ENCODE measurements at regions not wholly inside any gene's neighbourhood (a gene's known extent, or its start where the extent isn't known, plus 50 kb on each side); places are given as distances from the start of the nearest gene placed in this dataset.

- H3K4me3 ChIP-seq (ENCODE audit: low read depth, low read length): no peak overlapping the region
- DNase-seq (ENCODE audit: low read depth): no peak
- no peak for TF ChIP-seq CTCF (IDR thresholded peaks at IDR 0.05; ENCODE audit: low read depth, low read length, missing control alignments)
Observed at GRCh38 chr6:41423002-41423401, 87.6 kb downstream of the NCR2 start.

GRCh38 chr6:41424370-41425058 is 89.1 kb downstream of the NCR2 start:
- DNase-seq (ENCODE audit: low read depth): peak; percentile 8
- no peak overlapping the region for H3K4me3 ChIP-seq (ENCODE audit: low read depth, low read length)
- TF ChIP-seq CTCF (IDR thresholded peaks at IDR 0.05; ENCODE audit: low read depth, low read length, missing control alignments): peak; percentile 87

- no peak for TF ChIP-seq CTCF (IDR thresholded peaks at IDR 0.05; ENCODE audit: low read depth, low read length, missing control alignments)
- DNase-seq (ENCODE audit: low read depth): no peak
- no peak overlapping the region for H3K4me3 ChIP-seq (ENCODE audit: low read depth, low read length)
Observed at GRCh38 chr6:41425511-41425910, 90.1 kb downstream of the NCR2 start.

- DNase-seq (ENCODE audit: low read depth): peak; percentile 5
- no peak overlapping the region for H3K4me3 ChIP-seq (ENCODE audit: low read depth, low read length)
- TF ChIP-seq CTCF (IDR thresholded peaks at IDR 0.05; ENCODE audit: low read depth, low read length, missing control alignments): no peak
Observed at GRCh38 chr6:41426438-41426851, 91.0 kb downstream of the NCR2 start.

- DNase-seq (ENCODE audit: low read depth): no peak
- H3K4me3 ChIP-seq (ENCODE audit: low read depth, low read length): no peak overlapping the region
- TF ChIP-seq CTCF (IDR thresholded peaks at IDR 0.05; ENCODE audit: low read depth, low read length, missing control alignments): no peak
Observed at GRCh38 chr6:41426888-41427641, 91.7 kb downstream of the NCR2 start.

GRCh38 chr6:41427642-41428335 is 92.4 kb downstream of the NCR2 start:
- TF ChIP-seq CTCF (IDR thresholded peaks at IDR 0.05; ENCODE audit: low read depth, low read length, missing control alignments): no peak
- no peak for DNase-seq (ENCODE audit: low read depth)
- peak overlapping the region; percentile 30 for H3K4me3 ChIP-seq (ENCODE audit: low read depth, low read length)

All from GM12864 (cell line).